SH-SY5Y (cell line): ENCODE measurements at regions not wholly inside any gene's neighbourhood (a gene's known extent, or its start where the extent isn't known, plus 50 kb on each side); places are given as distances from the start of the nearest gene placed in this dataset.

Source experiments
- GATA2 ChIP-seq: IDR thresholded peaks from 2 replicates; pipeline ENCODE4 v1.6.1; 2011; ENCODE audit warnings: mild to moderate bottlenecking, low read depth, low read length
- GATA3 ChIP-seq: IDR thresholded peaks from 2 replicates; pipeline ENCODE4 v1.6.1; 2011; ENCODE audit warnings: low read depth, mild to moderate bottlenecking, low read length, moderate library complexity

DNA sequence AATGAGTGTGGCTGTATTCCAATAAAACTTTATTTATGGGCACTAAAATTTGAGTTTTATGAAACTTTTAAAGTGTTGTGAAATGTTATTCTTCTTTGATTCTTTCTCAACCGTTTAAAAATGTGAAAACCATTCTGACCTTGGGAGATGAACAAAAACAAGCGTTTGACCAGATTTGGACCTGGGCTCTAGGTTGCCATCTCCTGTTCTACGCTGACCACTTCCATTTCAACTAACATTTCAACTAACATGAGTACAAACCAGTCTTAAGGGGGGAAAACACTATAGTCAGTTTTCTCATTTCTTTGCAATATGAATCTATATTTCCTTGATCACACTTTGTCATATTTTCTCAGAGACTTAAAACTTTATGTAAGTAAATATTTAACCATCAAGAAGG, 118.4 kb upstream of the IRX5 start:
- TF ChIP-seq GATA2, result no peak
- no peak for TF ChIP-seq GATA3
